Common myeloid progenitor, CD34-positive (primary cell): ENCODE measurements at regions not wholly inside any gene's neighbourhood (a gene's known extent, or its start where the extent isn't known, plus 50 kb on each side); places are given as distances from the start of the nearest gene placed in this dataset.
"Not testable (repeated sequence)": the region's sequence is repeated elsewhere in the genome, so short reads cannot be mapped to it uniquely, and the experiment has no call there.

Source experiments
- CTCF ChIA-PET: fragments of 350-600 bp; sonication (Branson Sonifier 250); formaldehyde crosslinking; loops from one replicate; lab custom pipeline; 2021; ENCODE audit warnings: antibody characterized with exemption; lab: Charles Lee
- POLR2A ChIA-PET: fragments of 350-600 bp; sonication (Branson Sonifier 250); formaldehyde crosslinking; loops from one replicate; lab custom pipeline; 2021; ENCODE audit warnings: antibody characterized with exemption; lab: Charles Lee
- DNase-seq, 3 donors: peaks; one replicate each; pipeline versions ENCODE4 v3.0.0 to v3.0.0-alpha.2; 2013
- H3K27ac ChIP-seq, 2 experiments: 1 replicate in 1 of 2; 2 replicates in 1 of 2; pipeline ENCODE4 v1.7.0; 2013; ENCODE audit warnings: inconsistent platforms in 2 of 2, low read length in 2 of 2, mild to moderate bottlenecking in 2 of 2, low read depth in 1 of 2, moderate library complexity in 1 of 2; ENCODE audit not compliant: severe bottlenecking in 2 of 2, insufficient read depth in 1 of 2, poor library complexity in 1 of 2
- H3K27me3 ChIP-seq, 5 experiments: replicated peaks in 2 of 5; 1 replicate in 3 of 5; 2 replicates in 2 of 5; pipeline versions ENCODE4 v1.6.1 to v1.7.0; 2013; ENCODE audit warnings: low read length in 4 of 5, mild to moderate bottlenecking in 2 of 5, moderate library complexity in 2 of 5, inconsistent platforms in 1 of 5; ENCODE audit not compliant: insufficient read depth in 5 of 5, control insufficient read depth in 4 of 5
- H3K36me3 ChIP-seq, 4 experiments: 1 replicate in 2 of 4; 2 replicates in 2 of 4; pipeline versions ENCODE4 v1.6.1 to v1.7.0; 2013; ENCODE audit warnings: low read length in 3 of 4, control low read depth in 1 of 4, mild to moderate bottlenecking in 1 of 4; ENCODE audit not compliant: control insufficient read depth in 4 of 4, insufficient read depth in 4 of 4
- H3K4me1 ChIP-seq, 4 experiments: 1 replicate in 3 of 4; 2 replicates in 1 of 4; pipeline versions ENCODE4 v1.6.1 to v1.7.1; 2013; ENCODE audit warnings: low read length in 3 of 4, mild to moderate bottlenecking in 3 of 4, control low read depth in 1 of 4, inconsistent platforms in 1 of 4, moderate library complexity in 1 of 4; ENCODE audit not compliant: control insufficient read depth in 4 of 4, insufficient read depth in 4 of 4; ENCODE audit errors: control extremely low read depth in 1 of 4
- H3K4me3 ChIP-seq, 7 experiments: 1 replicate in 4 of 7; 2 replicates in 3 of 7; pipeline versions ENCODE4 v1.5.1 to v1.7.0; 2013; ENCODE audit warnings: mild to moderate bottlenecking in 7 of 7, low read length in 6 of 7, moderate library complexity in 6 of 7, inconsistent platforms in 2 of 7, low read depth in 2 of 7, control low read depth in 1 of 7; ENCODE audit not compliant: insufficient read depth in 4 of 7, control insufficient read depth in 1 of 7; ENCODE audit errors: extremely low read depth in 1 of 7
- H3K9me3 ChIP-seq, 5 experiments: 1 replicate in 4 of 5; 2 replicates in 1 of 5; pipeline versions ENCODE4 v1.6.1 to v1.7.1; 2013; ENCODE audit warnings: low read length in 4 of 5, mild to moderate bottlenecking in 2 of 5, inconsistent platforms in 1 of 5, low read depth in 1 of 5, moderate library complexity in 1 of 5; ENCODE audit not compliant: control insufficient read depth in 4 of 5, insufficient read depth in 2 of 5; ENCODE audit errors: control extremely low read depth in 1 of 5
- WGBS: methylation state at CpG from one replicate; pipeline ENCODE4 v1.1.5; 2013; ENCODE audit not compliant: insufficient coverage; 5-methylcytosine and 5-hydroxymethylcytosine counted together

- no peak for DNase-seq
- Histone ChIP-seq H3K27me3 (no peaks in the 10 kb centered on the region), H3K4me1 (no peaks in the 10 kb centered on the region), H3K36me3 (no peaks in the 10 kb centered on the region), H3K4me3 (no peak overlapping the region), H3K27ac (no peak overlapping the region), H3K9me3 (peaks cover 0 to 3% (median 0%) of the 10 kb centered on the region in 5 experiments)
- 100% methylated on average over 1 of the region's 3 CpGs for WGBS
- ChIA-PET CTCF (no interaction called here), POLR2A (no interaction called here)
Observed at GRCh38 chr3:154625756-154626155, 195.8 kb upstream of the GPR149 start.

- H3K9me3 ChIP-seq, DNase-seq, H3K36me3 ChIP-seq, H3K4me1 ChIP-seq, H3K27ac ChIP-seq, CTCF ChIA-PET, H3K27me3 ChIP-seq, POLR2A ChIA-PET, H3K4me3 ChIP-seq: not testable (repeated sequence)
- WGBS, result 100% methylated on average over 4 of the region's 10 CpGs
Observed at GRCh38 chr3:154619621-154620020, 189.6 kb upstream of the GPR149 start.

- Histone ChIP-seq H3K36me3 (no peaks in the 10 kb centered on the region), H3K27ac (no peak overlapping the region), H3K27me3 (no peaks in the 10 kb centered on the region), H3K9me3 (peaks cover 0 to 5% (median 1%) of the 10 kb centered on the region in 5 experiments), H3K4me1 (no peaks in the 10 kb centered on the region), H3K4me3 (no peak overlapping the region)
- POLR2A ChIA-PET, result no interaction called here
- no peak for DNase-seq
- WGBS, result 100% methylated on average over 4 of the region's 4 CpGs
- CTCF ChIA-PET, result interaction anchor here (0.9 kb wide), 1 partner anchor 17 kb away, joined by 3 read pairs; no protein-coding TSS in a partner anchor
Observed at GRCh38 chr3:154616298-154616697, 186.3 kb upstream of the GPR149 start.

GRCh38 chr3:154615471-154615870, 185.5 kb upstream of the GPR149 start:
- Histone ChIP-seq H3K36me3 (no peaks in the 10 kb centered on the region), H3K9me3 (peaks cover 0 to 5% (median 1%) of the 10 kb centered on the region in 5 experiments), H3K27me3 (no peaks in the 10 kb centered on the region), H3K4me1 (no peaks in the 10 kb centered on the region), H3K27ac (no peak overlapping the region), H3K4me3 (no peak overlapping the region)
- CTCF ChIA-PET, result interaction anchor here (0.9 kb wide), 1 partner anchor 17 kb away, joined by 3 read pairs; no protein-coding TSS in a partner anchor
- DNase-seq, result no peak
- POLR2A ChIA-PET, result no interaction called here
- WGBS, result 100% methylated on average over 1 of the region's 3 CpGs

GRCh38 chr3:154614601-154615000, 184.6 kb upstream of the GPR149 start:
- no peaks in the 10 kb centered on the region for H3K27me3 ChIP-seq
- no peak overlapping the region for H3K4me3 ChIP-seq
- no peak for DNase-seq
- ChIA-PET CTCF (no interaction called here), POLR2A (no interaction called here)
- WGBS, result 100% methylated on average over 3 of the region's 3 CpGs
- peaks cover 0 to 5% (median 1%) of the 10 kb centered on the region in 5 experiments for H3K9me3 ChIP-seq
- H3K27ac ChIP-seq, result no peak overlapping the region
- no peaks in the 10 kb centered on the region for H3K4me1 ChIP-seq
- H3K36me3 ChIP-seq, result no peaks in the 10 kb centered on the region

- WGBS, result no CpG with 5 or more reads among the region's 1 CpG
Observed at GRCh38 chr3:154614078-154614477, 184.1 kb upstream of the GPR149 start.

GRCh38 chr3:154602241-154602640, 172.3 kb upstream of the GPR149 start:
- peaks cover 0 to 10% (median 0%) of the 10 kb centered on the region in 5 experiments for H3K9me3 ChIP-seq
- CTCF ChIA-PET, result no interaction called here
- no peak overlapping the region for H3K4me3 ChIP-seq
- no peaks in the 10 kb centered on the region for H3K27me3 ChIP-seq
- no peak overlapping the region for H3K27ac ChIP-seq
- H3K36me3 ChIP-seq, result no peaks in the 10 kb centered on the region
- POLR2A ChIA-PET, result no interaction called here
- H3K4me1 ChIP-seq, result peaks cover 0 to 9% (median 1%) of the 10 kb centered on the region in 4 experiments
- DNase-seq, result peak in 2 of 3 donors; percentile 0 to 6

More at GRCh38 chr3:154614078-154614477, 184.1 kb upstream of the GPR149 start:
- ChIA-PET CTCF (no interaction called here), POLR2A (no interaction called here)
- DNase-seq, result no peak
- Histone ChIP-seq H3K4me1 (no peaks in the 10 kb centered on the region), H3K9me3 (peaks cover 0 to 3% (median 1%) of the 10 kb centered on the region in 5 experiments), H3K4me3 (no peak overlapping the region), H3K36me3 (no peaks in the 10 kb centered on the region), H3K27me3 (no peaks in the 10 kb centered on the region), H3K27ac (no peak overlapping the region)
